Activated CD4-positive, alpha-beta T cell treated with anti-CD3 and anti-CD28 coated beads, Interleukin-2, Interleukin-4, amounts not matched to agents 100 ng/mL and 50 ng/mL, durations not matched to agents 16 hours and 8 hours (primary cell): ENCODE measurements at regions not wholly inside any gene's neighbourhood (a gene's known extent, or its start where the extent isn't known, plus 50 kb on each side); places are given as distances from the start of the nearest gene placed in this dataset.
A peak's percentile ranks its signal among the peaks of the same experiment; 100 is the strongest.

ENCODE experiments used
- DNase-seq: peaks from one replicate; pipeline ENCODE4 v3.0.0-alpha.2; 2020; ENCODE audit warnings: low spot score

DNA sequence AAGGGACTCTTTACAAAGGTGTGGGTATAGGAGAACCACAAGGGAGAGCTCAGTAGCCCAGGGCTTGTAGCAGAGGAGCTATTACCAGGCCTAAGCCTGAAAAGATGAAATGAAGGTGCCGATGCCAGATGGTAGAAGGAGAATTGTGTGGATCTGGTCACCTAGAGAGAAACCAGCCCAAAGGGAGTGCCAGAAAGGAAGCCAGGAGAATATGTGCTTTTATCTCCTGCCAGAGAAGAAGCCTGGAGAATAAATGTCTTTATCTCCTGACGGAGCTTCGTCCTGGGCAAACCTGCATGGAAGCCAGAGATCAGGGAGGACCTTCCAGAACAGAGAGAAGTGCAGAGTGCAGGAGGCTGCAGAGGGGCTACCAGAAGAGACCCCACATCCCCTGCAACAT lies 142.6 kb downstream of the MED10 start:
- no peak for DNase-seq

DNA sequence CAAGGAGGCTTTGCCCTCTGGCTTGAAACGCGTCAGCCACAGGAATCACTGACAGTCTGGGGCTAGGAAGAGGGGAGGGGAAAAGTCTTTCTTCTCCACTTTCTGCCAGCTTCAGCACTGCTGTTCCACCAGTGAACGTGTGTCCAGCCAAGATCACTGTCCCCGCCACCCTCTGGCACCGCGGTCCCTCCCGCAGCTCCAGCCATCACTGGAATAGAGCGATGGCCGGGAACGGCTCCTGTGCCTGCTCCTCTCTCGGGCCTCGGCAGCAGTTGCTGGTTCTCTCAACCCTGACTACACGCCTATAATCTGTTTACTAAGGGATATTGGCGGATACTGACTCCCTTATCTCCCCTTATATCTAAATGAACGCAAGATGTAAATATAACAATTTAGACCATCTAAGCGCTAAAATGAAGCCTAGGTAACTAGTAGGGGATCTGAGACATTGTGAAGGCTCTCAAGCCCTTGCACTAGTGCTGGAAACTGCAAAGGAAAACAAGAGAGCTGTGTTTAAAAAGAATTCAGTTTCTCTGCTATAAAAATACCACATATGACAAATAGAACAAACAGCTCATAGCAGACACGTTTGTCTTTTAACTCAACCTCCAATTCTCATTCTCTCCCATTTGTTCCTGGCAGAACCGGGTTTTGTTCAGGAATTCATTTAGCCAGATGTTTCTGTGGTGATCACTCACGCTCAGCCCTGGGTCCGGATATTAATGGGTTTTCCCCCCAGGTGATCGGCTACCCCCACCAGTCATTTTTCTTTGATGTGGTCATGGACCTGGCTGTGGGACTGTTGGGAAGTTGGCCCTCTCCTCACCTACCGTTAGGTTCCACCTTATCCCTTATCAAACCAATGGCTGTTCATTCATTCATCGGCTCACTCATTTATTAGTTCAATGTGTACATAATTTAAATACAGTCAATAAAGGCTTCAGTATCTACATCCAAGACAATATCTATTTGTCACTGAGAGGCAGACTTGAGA lies 149.8 kb downstream of the MED10 start:
- no peak for DNase-seq

DNA sequence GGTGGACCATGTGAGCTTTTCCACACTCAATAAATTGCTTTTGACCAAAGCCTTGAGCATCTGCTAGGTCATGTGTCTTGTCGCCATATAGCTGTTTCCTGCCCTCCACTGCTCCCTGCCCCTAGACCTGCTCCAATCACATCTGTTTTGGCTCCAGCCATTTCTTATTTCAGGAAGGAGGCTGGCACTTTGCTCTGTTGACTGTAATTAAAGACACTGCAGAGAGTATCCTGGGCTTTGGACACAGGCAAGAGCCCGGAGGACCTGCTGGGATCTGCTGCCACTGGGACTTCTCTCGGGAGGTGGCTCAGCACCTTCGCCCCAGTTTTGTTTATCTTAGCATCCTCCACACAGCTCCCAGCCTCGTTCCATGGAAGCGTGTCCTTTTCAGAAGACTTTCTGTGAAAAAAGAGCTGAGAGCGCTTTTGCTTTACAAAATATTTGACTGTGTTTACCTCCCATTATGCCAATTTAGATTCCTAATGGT lies 153.2 kb downstream of the MED10 start:
- no peak for DNase-seq

DNA sequence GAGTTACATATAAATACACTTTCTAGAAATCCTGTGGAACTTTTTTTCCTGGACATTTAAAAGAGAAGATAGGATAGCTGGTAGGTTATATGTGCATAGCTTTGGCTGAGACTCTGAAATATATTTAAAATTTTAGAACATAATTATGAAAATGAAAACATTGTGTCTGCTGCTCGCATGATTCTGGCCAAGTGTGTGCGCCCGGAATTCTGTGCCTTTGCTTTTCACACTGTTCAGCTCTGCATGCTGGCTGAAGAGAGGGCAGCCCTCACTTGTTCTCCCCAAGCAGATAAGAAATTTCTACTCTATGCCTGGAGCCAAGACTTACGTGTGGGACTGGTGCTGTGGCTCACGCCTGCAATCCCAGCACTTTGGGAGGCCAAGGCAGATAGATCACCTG lies 153.9 kb downstream of the MED10 start:
- no peak for DNase-seq

DNA sequence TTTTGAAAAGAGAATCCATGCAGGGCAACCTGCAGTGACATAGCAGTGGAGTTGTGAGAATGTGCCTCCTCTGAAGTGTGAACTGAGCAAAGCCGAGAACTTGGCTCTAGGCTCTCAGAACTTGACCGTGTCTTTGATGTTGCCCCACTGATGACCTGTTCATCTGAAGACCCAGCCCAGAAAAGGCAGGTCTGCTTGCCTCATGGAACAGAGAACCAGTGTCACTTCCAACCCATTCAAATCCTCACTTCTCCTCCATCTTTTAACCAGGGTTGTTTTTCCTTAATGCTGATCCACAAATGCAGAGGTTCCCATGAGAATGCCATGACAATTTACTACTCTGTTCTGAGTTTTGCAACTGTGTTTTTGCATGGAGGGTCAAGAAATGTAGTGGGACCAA lies 155.4 kb downstream of the MED10 start:
- DNase-seq: no peak

DNA sequence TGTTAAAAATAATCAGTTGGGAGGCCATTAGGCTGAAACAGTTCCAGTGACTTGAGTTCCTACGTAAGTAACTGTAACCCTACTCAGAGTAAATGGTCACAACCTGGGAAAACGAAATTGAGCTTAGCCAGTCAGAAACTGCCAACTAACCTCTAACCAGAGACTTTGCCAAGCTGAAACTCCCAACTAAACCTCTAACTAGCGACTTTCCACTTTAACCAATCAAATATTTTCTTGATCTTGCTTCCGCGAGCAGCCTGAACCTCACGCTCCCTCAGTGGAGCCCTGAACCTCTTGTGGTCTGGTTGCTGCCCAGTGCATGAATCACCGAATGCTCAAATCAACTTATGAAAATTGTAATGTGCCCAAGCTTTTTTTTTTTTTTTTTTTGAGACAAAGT lies 156.2 kb downstream of the MED10 start:
- peak; percentile 32 for DNase-seq

DNA sequence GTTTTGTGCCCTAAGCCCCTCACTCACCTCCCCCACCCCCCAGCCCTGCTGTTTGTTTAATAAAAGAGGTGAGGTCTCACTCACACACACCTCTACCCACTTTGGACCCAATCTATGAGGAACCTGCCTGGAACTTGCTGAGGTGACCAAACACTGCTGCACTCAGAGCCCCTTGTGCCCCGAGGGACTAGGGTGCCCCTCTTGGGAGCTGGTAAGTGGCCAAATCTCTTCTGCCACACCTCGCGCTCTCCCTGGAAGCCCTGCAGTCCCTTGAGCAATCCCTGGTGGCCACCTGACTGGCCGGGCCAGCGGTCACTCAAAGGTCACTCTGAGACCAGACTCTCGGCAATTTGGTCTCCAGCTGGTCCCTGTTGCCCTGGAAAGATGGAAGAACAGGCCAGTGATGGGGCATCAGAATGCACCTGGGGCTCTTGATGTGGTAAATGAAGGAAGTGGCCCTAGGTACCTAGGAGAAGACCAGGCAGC lies 157.2 kb downstream of the MED10 start:
- DNase-seq: no peak

DNA sequence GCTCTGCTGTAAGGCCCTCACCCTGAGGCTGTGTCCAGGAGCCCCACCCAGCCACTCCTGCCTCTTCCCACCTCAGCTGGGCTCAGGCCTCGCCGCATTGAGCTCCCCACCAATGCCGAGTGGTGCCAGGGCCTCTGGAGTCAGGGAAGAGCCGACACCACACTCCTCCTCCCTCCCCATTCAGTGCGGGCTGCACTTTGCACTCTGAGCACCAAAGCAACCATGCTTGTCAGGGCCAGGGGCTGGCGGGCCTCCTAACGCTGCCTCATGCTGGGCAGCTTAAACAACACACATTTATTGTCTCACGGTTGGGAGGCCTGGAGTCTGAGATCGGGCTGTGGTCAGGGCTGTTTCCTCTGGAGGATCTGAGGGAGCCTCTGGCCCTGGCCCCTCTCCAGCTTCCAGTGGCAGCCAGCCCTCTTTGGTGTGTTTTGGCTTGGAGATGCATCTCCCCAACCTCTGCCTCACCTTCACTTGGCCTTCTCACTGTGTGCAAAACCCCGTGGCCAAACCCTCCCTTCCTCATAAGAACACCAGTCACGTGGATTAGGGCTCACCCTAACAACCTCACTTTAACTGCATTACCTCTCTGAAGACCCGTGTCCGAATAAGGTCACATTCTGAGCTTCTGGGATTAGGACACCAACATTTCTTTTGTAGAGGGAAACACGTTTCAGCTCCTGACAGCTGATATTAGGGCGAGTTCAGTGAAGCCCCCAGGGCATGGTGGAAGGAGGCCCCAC lies 157.8 kb downstream of the MED10 start:
- no peak for DNase-seq

DNA sequence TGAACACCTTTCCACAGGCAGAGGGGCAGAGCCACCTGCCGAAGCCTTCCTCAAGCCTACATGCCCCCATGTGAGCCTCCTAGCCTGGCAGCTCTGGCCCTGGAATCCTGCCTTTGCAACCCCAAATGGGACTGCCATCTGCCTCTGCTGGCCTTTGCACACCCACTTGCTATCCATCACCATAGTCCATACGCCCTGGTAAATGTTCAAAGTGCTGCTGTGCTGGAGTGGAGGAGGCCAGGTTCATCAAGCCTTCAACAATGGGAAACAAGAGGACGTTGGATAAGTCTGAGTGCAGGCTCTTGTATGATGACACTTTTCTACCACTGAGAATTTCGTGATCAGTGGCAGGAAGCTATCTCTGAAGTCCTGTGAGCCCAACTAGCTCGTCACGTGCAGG lies 159.8 kb downstream of the MED10 start:
- no peak for DNase-seq

DNA sequence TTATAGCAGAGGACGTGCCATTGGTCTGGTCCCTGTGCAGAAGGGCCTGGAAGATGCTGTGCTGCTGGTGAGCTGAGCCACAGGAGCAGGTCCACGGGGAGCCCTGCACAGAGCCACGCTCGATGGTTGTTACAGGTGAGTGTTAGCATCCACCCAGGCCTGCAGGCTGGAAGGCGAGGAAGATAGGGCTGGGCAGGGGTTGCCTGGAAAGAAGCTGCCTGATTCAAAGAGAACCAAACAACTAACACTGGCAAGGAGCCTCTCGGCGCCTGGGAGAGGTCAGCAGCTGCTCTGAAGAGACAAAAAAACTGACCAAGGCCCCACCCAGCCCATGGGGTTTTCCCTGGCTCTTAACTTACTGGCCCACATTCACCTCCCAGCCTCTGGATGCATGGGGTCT lies 160.2 kb downstream of the MED10 start:
- no peak for DNase-seq

DNA sequence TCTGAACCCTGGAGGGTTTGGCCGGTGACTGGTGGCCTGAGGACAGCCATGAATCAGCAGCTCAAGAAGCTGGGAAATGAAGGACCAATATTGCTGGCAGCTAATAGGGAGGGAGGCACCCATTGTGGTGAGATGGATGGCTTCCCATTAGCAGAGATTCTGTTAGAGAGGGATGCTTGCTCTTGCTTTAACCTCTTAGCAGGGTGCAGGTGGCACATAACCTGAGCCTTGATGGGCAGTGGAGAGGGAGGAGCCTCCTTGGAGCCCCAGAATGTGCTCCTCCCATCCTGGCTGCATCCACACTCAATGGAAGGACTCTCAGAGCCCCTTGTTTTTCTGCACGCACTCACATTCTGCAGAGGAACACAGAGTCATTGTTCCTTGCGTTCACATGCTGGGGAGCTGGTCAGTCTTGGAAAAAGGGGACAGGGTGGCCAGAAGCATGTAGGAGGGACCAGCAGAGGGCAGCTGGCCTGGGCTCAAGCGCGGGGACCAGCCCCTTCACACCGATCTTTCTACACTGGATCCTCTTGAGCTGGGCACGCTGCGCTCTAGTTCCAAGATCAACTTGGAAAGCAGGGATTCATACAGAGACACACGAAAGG lies 161.8 kb downstream of the MED10 start:
- DNase-seq: no peak

DNA sequence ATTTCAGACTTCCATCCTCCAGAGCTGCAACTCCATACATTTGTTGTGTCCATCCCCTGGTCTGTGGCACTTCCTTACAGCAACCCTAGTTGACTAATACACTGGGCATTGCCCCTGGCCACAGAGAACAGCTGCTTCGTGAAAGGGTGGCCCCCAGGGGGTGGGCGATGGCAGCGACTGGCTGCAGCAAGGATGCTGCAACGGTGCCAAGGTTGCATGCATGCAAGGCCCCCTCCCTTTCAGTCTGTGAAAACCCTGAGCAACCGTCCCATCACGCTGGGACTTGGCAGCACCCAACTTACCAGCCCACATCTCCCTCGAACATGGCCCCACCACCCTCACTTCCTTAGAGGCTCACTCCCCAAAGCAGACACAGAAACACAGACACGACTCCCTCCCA lies 162.5 kb downstream of the MED10 start:
- no peak for DNase-seq

DNA sequence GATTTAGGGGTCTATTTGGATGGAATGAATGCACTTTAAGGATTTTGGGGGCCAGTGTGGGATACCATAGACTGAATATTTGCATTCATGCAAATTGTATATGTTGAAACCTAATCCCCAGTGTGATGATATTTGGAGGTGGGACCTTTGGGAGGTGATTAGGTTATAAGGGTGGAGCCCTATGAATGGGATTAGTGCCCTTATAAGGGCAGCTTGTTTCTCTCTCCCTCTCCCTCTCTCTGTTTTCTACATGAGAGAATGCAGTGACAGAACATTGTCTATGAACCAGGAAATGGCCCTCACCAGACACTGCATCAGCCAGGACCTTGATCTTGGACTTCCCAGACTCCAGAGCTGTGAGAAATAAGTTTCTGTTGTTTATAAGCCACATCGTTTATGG lies 166.1 kb downstream of the MED10 start:
- DNase-seq: no peak

DNA sequence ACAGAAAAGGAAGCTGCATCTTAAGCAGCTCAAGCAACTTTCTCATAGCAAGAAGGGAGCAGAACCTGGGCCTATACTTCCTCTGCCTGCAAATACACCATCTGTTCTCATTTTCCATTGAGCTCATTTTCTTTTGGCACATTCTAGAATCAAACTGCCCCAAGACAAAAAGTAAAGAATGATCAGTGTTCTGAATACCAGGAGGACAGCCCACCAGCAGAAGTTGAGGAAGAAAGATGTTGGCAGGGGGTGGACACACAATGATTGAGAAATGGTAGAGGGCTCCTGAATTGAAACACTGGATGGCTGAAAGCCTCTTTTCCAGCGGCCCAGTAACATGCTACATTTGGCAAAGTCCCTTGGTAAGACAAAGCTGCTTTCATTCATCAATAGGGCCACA lies 171.8 kb downstream of the MED10 start:
- DNase-seq: no peak

DNA sequence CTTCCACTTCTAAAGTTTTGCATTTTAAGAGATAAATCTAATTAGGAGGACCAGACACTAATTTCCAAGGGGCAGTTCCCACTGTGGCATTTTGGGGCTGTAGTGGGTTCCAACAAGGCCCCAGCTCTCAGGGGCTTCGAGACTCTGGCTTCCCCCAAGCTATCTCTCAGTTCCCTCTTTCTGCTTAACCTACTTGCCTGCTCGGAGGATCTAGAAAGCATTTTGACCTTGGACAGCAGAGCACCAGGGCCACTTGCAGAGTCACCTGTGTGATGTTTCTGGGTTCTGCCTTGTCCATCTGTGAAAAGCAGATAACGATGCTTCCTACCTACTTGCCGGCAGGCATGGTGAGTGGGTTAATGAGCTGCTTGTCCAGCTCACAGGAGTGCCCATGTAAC lies 175.4 kb downstream of the MED10 start:
- DNase-seq: no peak

DNA sequence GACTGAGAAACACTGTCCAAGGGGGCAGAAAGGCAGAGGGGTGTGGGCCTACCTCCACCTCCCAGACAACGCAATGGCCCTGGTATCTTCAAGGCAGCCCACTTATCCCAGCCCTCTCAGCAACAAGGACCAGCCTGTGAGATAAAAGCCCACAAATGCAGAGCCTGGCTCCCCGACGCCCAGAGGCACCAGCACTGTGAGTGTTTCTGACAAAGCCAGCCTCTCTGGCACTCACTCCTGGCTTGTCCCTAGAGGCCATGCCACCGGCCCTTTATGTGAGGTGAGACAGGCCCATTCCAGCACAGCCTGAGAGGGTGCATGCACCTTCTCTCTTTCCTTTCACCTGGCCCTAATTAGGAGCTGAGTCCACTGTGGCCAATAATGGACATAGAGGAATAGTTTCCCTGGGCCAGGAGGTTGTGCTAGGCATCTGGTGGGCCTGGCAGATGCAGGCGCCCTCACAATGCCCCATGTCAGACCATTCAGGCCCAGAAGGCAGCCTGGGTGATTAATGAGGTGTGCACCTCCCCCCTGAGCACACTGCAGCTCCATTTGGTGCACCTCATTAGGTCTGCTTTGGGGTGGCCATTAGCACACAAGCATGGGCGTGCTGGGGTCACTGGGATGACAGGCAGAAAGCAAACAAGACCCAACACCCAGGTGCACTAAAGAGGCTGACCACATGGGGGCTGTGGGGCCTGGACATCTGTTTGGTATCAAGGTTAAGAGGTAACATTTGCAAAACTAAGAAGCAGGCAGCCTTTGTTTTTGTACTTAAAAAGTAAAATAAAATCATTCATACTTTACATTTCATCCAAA lies 176.0 kb downstream of the MED10 start:
- DNase-seq: no peak

DNA sequence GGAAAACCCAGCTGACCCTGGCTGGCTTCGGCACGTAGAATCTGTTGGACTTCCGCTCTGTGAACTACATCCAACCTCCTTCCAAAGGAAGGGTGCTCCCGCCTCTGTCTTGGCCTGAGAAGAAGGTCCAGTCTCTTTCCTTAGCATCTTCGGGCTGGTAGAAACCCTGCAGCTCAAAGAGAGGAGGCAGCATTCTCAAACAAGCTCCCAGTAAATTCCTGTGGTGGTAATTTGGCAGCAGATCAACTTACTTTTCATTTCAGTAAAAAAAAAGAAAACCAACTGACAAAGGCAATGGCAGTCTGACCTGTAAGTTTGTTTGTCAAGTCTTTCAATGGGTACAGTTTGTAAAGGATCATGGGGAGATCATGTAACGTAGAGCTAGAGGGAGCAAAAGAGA lies 176.7 kb downstream of the MED10 start:
- no peak for DNase-seq

DNA sequence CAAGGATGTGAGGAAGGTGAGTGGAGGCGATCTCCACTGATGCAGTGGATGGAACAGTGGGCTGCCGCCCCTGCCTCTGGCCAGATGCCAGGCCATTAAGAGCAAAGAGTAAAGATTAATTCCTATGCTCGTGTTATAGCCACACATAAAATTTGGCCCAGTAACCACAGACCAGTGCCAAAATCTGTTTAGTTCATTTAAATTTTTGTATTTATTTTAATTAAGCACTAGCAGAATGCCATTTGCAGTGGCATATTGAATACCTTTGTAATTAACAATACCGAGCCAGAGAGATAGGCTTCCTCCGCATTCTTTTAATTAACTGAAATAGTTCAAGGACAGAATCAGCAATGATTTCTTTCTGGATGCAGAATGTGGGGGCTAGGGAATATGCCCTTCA lies 179.8 kb downstream of the MED10 start:
- DNase-seq: no peak

DNA sequence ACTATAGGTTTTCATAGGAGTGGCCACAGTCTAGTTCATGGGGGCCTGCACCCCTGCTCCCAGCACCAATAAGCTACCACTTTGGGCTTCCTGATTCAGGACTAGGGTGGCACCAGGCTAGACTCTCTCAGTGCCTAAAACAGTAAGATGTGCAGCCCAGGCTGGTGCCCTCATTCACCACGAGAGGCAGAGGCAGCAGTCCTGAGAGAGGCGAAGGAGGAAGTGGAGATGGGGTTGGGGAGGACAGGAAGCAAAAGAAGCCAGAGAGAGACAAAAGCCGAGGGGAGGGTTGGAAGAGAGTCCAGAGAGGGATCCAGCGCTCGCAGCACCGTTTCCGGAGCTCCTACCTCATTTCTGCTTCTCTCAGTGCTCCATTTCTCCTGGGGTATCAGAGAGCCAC lies 180.9 kb downstream of the MED10 start:
- no peak for DNase-seq

DNA sequence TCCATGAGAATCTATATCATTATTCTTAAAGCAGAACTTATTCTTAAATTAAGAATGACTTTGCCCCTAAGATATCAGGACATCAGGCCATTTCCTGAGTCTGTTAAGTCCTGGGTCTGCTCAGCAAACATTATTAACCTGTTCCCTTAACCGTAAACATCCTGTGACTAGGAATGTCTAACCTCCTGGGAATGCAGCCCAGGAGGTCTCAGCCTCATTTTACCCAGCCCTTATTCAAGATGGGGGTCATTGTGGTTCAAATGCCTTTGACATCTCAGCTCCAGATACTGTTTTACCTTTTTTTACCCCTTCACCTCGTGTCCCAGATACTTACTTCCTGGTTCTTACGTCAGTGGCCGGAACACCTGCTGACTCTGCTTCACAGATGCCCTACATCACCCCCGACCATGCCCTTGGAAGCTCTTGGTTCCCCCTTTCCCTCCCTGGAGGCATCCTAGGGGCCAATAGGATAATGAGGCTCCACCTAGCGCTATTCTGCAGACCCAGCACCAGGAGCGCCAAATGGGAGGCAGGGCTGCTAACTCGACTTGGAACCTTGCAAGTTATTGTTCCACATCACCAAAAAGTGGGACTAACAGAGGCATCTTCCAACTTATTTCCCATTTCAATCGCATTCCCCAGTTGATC lies 182.5 kb downstream of the MED10 start:
- DNase-seq: no peak

DNA sequence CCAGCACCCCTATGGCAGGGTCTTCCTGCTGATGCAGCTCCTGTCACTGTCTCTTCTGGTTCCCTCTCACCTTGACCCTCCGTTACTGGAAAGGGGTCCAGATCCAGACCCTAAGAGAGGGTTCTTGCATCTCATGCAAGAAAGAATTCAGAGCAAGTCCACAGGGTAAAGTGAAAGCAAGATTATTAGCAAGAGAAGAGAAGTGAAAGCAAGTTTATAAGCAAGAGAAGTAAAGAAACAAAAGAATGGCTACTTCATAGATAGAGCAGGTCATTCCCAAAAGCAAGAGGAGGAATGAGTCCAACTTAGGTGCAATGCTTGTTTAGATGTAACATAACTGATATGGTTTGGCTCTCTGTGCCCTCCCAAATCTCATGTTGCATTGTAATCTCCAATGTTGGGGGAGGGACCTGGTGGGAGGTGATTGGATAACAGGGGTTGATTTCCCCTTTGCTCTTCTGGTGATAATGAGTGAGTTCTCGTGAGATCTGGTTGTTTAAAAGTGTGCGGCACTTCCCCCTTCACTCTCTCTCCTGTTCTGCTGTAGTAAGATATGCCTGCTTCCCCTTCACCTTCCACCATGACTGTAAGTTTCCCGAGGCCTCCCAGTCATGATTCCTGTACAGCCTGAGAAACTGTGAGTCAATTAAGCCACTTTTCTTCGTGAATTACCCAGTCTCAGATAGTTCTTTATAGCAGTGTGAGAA lies 183.3 kb downstream of the MED10 start:
- DNase-seq: no peak
